GM18508 (cell line): ENCODE measurements at regions not wholly inside any gene's neighbourhood (a gene's known extent, or its start where the extent isn't known, plus 50 kb on each side); places are given as distances from the start of the nearest gene placed in this dataset.
A peak's percentile ranks its signal among the peaks of the same experiment; 100 is the strongest.

Source experiments
- ATAC-seq: cut with Tn5 transposase; IDR thresholded peaks from one replicate; pipeline ENCODE4 v1.9.1; 2021; ENCODE audit warnings: moderate number of reproducible peaks; ENCODE audit not compliant: insufficient read depth, unreplicated experiment

DNA sequence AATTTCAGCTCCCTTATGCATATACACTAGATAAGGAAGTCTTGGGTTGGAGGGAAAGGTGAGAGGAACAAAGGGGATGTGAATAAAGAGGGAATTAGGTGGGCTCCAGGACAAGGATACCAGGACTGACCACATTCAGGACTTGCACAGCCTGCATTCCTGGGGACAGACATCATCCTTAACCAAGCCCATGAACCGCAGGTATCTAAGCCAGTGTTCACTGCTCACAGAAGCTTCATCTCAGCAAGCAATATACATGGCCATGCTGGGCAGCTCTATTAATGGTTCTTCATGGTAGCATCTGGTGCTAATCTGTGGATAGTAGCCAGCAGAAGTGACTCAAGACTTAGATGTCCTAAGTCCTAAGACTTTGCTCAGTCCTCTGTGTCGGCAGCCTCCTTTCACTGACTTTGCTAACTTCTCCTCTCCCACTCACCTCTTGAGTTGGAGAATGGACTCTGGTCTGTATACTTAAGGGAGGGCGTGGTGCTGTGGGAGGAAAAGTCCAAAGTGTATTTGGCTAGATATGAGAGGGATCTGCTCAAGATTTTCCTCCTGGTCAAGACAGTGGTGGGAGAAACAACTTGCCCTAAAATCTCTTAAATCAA is 136.1 kb downstream of the ASCL1 start:
- no peak for ATAC-seq

DNA sequence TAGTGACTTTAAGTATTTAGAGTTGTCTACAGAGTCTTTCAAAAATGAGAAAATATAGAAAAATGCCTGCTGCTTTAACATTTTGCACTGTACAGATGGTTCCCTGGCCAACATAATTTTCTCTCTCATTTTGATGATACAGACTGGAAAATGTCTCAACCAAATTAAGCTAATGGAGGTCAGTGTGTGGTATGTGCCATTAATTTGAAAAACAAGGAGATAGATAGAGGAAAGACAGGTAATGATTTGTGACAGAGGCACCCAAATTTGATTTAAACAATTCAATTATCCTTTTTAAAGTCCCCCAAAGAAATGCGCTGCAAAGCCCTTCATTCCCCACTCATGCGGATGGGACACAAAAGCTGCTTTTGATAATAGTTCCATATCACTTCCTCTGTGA is 140.0 kb downstream of the ASCL1 start:
- ATAC-seq: no peak

DNA sequence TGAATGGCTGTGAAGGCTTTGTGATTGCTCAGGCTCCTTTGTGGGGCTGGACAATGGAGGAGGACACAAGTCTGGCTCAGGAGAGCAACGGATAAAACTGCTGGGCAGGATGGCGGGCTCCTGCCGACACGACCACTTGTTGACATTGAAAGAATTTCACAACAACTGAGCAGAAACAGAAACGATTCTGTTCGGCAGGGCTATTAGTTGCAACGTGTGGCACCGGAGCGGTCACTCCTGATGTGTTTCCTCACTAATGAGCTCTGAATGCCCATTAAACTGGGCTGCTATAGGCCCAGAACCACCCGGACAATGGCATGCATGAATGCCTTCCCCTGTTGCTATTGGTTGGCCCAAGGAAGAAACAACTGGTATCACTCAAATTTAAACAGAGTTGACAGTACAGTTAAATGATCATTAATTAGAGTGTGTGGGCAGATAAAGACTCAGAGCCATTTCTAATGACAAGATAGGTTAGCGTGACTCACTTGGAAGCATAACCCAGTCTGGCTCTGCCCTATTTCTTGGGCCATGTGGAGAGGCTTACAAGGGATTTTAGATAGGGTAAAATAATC is 142.9 kb downstream of the ASCL1 start:
- no peak for ATAC-seq

DNA sequence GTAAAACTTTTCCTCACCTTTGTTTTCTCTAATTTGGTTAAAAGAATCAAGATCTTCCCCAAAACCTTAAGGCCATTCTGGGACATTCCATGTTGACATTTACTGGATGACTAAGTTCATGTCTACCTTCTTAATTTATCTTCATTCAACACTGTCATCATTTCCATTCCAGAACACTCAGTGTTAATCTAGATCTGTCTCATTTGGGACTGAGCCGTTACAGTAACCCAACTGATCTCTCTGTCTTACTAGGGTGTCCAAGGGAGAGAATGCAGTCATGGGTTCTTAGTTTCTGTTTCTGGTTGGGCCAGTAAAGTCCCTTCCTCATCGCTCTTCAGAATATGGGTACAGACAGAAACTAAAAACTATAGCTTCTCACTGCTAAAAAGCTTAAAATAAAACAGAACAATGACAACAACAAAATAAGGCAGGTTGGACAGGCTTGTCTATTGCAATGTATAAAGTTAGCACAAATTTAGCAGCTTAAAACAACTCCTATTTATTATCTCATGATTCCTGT is 144.8 kb downstream of the ASCL1 start:
- no peak for ATAC-seq

DNA sequence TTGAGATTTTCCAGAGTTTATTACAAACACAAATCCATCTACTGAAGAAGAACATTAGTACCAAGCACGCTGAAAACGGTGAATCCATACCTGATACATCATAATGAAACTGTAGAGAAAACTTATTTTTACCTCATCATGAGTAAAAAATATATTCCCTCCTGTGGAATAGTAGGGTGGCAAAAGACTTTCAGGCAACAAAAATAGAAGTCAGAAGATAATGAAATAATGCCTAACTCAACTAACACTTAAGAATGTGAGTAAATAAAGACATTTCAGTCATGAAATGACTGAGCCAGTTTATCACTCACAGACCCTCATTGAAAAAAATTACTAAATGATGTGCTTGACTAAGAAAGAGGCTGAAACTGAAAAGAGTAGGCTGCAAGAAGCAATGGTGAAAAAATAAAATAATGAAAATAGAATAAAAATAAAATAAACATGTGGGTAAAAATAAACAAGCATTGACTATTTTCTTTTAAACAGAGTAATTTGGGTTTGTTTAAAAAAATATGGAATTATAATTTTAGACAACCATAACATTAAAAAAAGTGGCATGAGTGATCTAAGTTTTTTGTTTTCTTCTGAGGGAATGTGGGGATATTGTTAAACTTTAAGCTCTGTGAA is 148.6 kb downstream of the ASCL1 start:
- ATAC-seq: peak; percentile 58

DNA sequence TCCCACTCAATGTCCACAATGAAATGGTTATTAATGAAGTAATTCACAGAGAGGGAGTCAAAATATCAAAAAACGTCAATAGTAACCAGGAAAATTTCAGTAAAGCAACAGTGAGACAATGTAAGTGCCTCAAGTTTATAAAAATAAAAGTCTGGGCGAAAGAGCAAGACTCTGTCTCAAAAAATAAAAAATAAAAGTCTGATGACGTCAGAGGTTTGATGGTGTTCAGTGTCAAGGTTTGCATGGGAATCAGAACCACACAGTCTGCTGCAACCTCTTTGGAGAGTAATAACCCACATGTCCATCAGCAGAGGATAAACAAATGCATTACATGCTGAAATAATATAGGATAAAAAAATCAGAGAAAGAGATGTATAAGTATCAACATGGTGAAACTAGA is 152.4 kb downstream of the ASCL1 start:
- no peak for ATAC-seq

DNA sequence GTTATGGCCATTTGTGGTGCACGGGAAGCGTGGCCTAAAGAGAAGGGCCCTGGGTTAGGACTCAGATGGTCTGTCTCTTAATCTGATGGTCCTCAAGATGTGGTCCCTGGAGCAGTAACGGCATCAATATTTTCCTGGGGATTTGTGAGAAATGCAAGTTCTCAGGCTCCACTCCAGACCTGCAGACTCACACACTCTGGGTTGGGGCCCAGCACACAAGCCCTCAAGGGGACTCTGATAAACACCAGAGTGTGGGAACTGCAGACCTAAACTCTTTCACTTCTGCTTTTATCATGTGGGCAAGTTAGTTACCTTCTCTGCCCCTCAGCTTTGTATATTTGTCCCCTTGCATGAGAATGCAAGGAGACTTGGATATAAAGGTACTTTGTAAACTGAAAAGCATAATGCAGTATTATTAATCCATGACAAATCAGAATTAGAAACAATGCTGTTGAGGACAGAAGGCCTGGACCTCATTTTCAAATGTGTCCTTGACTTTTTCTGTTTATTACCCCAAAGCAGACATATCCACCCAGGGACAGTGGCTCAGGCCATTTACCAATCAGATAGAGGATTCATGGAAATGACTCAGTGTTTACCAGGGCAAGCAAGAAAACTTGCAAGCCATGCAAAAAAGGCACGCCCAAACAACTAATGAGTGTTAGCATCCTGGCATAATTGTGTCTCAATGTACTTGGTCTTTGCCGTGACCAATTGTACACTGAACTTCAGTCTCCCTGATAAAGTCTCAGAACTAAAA is 157.0 kb downstream of the ASCL1 start:
- ATAC-seq: peak; percentile 88

DNA sequence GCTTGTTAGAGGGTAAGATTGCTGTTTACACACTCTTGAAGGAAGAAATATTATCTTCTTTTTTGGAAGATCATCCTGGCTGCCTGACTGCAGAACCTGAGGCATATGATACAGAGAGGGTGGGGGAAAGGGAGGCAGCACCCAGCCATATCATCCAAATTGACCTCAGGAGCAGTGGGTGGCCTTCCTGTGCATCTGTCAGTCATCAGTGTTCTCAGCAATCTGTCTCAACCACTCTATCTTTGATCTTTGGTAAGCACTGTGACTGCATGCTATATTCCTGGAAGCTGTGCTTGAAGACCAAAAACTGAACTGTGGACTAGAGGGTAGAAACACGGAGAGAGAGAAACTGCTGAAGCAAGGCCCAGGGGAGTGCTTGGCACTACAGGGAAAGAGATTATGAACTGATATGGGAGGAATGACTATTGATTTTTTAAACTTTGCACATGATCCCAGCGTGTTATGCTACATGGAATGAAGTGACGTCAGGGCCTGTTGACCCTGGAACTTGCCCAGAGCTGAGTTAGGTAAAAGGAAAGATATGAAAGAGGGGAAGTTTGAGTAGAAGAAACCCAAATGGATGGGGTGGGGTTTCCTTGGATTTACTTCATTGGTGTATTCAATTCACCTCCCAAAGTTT is 171.5 kb downstream of the ASCL1 start:
- no peak for ATAC-seq

DNA sequence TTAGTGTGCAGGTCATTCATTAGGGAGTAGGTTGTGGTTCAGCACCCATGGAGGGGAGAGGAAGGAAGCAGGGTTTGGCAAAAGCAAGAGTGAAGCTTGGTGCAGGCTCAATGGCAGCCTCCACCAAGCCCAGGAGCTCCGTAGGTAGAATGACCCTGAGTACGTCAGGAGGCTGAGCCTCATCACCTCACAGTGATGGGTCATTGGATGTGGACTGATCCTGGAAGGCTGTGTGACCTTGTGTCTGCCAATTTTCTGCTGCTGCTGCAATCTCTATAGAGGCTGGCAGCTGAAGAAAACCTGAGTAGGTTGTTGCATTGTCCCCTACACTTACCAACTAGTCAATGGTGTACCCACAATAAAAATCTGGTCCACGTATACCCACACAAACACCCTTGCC is 173.1 kb downstream of the ASCL1 start:
- no peak for ATAC-seq

DNA sequence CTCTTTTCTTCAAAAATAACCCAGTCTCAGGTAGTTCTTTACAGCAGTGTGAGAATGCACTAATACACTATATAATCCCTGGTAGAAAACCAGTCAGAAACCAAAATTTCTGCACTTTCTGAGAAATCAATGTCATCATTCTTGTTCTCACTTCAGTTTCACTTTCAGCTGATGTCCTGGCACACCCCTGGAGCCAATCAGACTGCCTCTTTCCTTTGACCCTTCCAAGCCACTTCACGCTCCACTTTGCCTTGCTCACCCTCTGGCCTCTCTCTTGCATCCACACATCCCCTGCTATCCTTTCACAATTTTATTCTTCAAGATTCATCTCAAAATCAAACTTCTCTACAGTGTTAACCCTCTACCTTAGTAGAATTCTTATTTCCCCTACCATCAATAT is 181.1 kb downstream of the ASCL1 start:
- ATAC-seq: no peak

DNA sequence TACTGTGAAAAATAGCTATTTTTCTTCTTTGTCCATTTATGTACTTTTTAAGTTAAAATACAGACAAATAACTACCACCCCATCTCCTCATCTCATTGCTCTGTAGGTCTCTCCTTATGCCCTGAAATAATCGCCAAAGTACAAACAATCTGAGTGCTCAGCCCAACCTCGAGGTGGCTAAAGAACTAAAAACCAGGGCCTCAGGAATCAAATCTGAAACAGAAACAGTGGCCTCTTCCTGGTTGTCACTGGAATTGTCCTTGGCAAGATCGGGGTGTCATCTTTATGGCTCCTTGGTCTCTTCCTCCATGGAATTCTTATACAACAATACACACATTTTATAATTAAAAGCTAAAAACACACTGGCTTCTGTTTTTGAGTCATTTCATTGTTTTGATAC is 182.4 kb downstream of the ASCL1 start:
- ATAC-seq: no peak

DNA sequence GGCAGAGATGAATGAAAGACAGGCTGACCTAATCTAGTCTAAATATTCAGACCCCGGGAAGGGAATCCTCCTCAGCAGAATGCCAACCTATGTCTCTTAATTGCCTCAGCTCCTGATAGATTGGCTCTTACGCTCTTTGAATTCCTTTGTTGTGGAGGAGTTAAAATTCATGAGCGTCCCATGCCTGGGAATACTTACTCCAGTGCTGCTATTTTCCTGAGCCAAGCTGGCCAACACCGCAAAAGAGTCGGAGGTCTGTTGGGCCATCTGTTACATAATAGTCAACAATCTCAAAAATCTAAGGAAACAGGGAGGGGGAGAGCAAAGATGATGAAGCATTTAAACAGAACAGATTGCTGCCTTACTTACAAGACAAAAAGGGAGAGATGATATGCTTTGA is 182.8 kb downstream of the ASCL1 start:
- ATAC-seq: no peak

DNA sequence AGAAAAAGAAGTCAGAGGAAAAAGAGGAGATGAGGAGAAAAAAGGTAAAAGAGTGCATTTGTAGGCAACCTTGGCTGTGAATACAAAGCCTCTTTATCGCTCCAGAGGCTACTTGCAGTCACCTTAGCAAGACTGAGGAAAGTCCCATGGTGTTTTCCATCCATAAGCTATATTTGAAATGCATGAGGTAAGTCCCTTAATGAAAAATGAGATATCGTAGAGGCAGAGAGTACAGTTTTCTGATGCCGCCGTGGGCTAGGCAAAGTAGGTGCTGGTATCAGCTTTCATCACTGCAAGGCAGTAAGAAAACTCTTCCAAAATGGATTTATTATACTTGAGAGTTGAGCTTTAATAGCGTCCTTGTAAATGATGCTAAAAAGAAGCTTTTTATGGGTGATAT is 186.8 kb downstream of the ASCL1 start:
- no peak for ATAC-seq

DNA sequence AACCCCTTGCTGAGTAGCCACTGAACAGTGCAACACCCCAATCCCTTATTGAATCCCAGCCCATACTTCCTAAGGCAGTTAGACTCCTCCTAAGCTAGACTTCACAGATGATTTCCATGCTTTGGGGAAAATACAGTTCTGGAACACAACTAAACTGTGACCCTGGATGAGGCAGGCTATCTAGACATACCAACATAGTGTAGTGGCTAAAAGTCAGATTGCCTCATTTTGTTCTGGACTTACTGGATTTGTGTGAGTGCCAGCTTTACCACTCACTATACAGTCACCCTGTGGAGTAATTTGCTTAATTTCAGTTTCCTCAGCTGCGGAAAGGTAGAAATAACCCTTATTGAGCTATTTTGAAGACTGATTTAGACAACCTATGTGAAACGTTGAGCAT is 203.1 kb downstream of the ASCL1 start:
- ATAC-seq: no peak

DNA sequence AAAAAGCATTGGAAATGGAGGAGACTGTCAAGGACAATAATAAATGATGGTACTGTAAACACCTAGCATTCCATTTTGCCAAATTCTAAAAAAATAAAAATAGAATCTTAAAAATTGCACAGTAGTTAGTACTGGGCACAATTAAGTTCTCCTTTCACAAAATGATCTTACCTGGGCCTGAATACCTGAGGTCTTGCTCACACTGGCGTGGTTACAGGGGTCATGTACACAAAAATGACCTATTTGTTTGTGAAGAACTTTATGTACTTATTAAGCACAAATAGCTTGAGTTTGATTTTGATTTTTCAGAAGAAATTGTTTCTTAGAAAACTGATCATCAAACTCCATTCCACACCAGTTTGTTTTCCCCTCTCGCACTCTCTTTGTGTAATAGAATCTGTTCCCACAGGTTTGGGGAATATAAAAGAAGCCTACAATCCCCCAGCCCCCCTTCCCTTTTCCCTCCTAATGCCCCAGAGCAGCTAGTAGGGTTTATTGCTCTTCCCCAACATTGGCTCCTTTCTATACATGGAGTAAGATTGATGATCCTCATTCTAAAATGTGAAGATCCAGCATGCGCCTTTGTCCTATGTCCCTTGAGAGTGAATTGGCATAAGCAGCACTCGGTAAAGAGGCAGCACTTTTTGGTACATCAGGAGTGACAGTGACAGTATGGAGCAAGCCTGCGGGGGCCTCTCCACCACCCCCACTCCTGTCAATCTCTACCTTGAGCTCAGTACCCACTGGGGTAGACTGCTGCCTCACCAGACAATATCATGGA is 204.3 kb downstream of the ASCL1 start:
- no peak for ATAC-seq

DNA sequence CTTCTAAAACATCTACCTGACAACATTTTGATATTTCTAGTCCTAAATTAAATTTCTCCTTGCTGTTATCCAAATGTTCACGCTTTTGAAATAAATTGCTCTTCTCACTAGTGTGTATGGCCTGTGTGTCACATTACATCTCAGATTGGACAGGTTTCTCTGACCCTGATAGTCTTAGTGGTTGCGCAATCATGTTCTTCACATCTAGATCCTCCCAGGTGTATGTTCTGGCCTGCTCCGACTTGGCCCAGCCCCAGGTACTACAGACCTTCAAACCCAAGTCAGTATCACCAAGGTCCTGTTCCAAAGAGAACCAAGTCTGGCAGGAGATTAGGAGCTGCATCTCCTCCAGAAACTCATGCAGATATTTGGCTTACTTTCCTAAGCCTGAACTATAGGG is 209.5 kb downstream of the ASCL1 start:
- no peak for ATAC-seq

DNA sequence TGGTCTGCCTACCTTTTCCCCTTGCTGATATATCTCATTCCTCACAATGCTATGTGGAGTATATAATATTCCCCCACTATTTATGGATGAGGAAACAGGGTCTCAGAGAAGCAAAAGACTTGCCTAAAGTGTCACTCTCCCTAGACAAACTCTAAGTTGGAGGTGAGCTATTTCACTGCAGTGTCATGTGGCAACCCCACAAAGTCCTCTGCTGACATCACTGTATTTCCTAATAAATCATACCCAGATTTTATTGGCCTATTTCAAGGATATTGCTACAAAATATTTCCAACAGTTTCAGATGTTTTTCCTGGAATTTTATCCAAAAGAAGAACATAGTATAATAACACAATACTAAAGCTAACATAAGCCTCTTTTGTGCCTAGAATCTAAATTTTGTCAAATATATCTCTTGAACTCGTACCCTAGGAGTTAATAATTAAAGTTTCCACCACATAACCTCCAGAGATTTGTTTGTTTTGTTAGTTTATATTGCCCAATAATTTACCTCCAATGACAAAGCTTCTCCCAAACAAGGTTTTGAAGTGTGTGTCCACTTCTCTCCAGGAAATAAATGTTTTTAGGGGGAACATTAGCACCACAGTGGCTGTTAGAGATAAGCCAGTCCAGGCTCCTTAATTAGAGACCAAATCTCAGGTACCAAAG is 215.1 kb downstream of the ASCL1 start:
- ATAC-seq: no peak

DNA sequence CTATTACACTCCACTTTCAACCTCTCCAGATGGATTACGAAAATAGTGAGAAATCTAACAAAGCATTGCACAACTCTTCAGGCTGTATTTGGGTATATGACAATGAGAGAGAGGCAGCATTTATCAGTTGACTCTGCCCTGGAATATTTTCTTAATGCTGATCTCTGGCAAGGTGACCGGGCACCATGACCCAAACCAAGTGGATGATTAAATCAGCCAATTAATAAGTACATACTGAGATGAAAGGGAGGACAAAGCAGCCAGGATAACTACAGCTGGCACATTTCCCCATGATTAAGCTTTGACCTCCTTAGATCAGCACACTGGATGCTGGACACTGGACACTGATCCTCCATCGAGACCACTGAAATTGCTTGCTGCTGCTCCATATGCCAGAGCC is 218.2 kb downstream of the ASCL1 start:
- ATAC-seq: no peak

DNA sequence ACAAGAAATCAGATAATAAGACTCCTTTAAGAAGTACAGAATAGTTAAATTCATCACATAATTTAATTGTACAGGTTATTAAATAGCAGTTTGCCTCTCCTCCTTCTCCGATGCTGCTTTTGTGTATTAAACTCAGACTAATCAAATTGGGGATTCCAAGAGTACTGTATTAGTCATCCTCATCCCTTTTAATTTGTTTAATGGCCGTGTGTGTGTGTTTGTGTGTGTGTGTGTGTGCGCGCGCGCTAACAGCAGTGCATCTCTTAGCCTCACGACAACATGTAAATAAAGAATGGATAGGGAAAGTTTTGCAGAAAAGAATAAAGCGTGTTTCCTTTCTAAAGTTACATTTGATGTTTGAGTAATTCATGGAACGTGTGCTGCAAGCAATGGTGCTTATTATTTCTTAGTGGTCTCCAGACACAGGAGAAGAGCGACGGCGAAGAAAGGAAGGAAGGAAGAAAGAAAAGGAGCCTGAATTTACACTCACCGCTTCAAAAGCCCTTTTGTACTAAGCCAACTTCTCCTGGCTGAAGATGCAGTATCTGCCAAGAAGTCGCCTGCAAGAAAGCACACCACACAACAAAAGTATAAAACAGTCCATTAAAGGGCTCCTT is 220.3 kb downstream of the ASCL1 start:
- no peak for ATAC-seq
